GM23338 (cell line): ENCODE measurements at regions not wholly inside any gene's neighbourhood (a gene's known extent, or its start where the extent isn't known, plus 50 kb on each side); places are given as distances from the start of the nearest gene placed in this dataset.

Source experiments
- ATAC-seq: fragments of 200-7000 bp; cut with Tn5 transposase; 3 replicates; pipeline ENCODE4 v1.9.1; 2020
- DNase-seq: peaks from one replicate; pipeline ENCODE4 v3.0.0-alpha.2; 2015; ENCODE audit warnings: low spot score
- H2AFZ ChIP-seq: fragments of 200-600 bp; sonication (generic); 2 replicates; pipeline ENCODE4 v1.8.0; 2016; ENCODE audit warnings: antibody characterized with exemption, mild to moderate bottlenecking, moderate library complexity
- H3F3A ChIP-seq: fragments of 200-600 bp; sonication (generic); replicated peaks from 2 replicates; pipeline ENCODE4 v1.8.0; 2017; ENCODE audit warnings: antibody characterized with exemption, mixed run types, low read depth
- H3K27ac ChIP-seq: fragments of 200-600 bp; sonication (generic); 2 replicates; pipeline ENCODE4 v1.6.1; 2016; ENCODE audit warnings: low read depth
- H3K27me3 ChIP-seq: fragments of 200-600 bp; sonication (generic); 2 replicates; pipeline ENCODE4 v1.8.0; 2016; ENCODE audit warnings: mild to moderate bottlenecking, mixed run types, moderate library complexity; ENCODE audit not compliant: insufficient read depth
- H3K36me3 ChIP-seq: fragments of 200-600 bp; sonication (generic); 2 replicates; pipeline ENCODE4 v1.8.0; 2016; ENCODE audit warnings: mild to moderate bottlenecking; ENCODE audit not compliant: insufficient read depth
- H3K4me1 ChIP-seq: fragments of 200-600 bp; sonication (generic); 2 replicates; pipeline ENCODE4 v1.8.0; 2016; ENCODE audit warnings: mild to moderate bottlenecking, moderate library complexity; ENCODE audit not compliant: insufficient read depth
- H3K4me2 ChIP-seq: fragments of 200-600 bp; sonication (generic); 2 replicates; pipeline ENCODE4 v1.7.1; 2017; ENCODE audit warnings: mixed run types
- H3K4me3 ChIP-seq: fragments of 200-600 bp; sonication (generic); 2 replicates; pipeline ENCODE4 v1.6.1; 2016; ENCODE audit warnings: mixed run types
- H3K79me2 ChIP-seq: fragments of 200-600 bp; sonication (generic); replicated peaks from 2 replicates; pipeline ENCODE4 v1.8.0; 2017; ENCODE audit warnings: mild to moderate bottlenecking; ENCODE audit not compliant: insufficient read depth
- H3K9me2 ChIP-seq: fragments of 200-600 bp; sonication (generic); 2 replicates; pipeline ENCODE4 v1.8.0; 2017; ENCODE audit not compliant: insufficient read depth
- H4K20me1 ChIP-seq: fragments of 200-600 bp; sonication (generic); replicated peaks from 2 replicates; pipeline ENCODE4 v1.8.0; 2017; ENCODE audit warnings: mild to moderate bottlenecking; ENCODE audit not compliant: insufficient read depth
- H3K27ac Mint-ChIP-seq: 2 replicates; pipeline ENCODE4 v1.8.0; 2020; ENCODE audit warnings: inconsistent platforms, mild to moderate bottlenecking, moderate library complexity, mixed read lengths
- H3K27me3 Mint-ChIP-seq: 3 replicates; pipeline ENCODE4 v1.8.0; 2022; ENCODE audit warnings: low read depth, mild to moderate bottlenecking, moderate library complexity, mixed read lengths, inconsistent platforms; ENCODE audit not compliant: insufficient read depth, poor library complexity
- H3K36me3 Mint-ChIP-seq: 3 replicates; pipeline ENCODE4 v1.8.0; 2021; ENCODE audit warnings: low read depth, mild to moderate bottlenecking, inconsistent platforms, moderate library complexity, mixed read lengths
- H3K4me1 Mint-ChIP-seq: 3 replicates; pipeline ENCODE4 v1.8.0; 2020; ENCODE audit warnings: mild to moderate bottlenecking, inconsistent platforms, mixed read lengths
- H3K4me3 Mint-ChIP-seq: 3 replicates; pipeline ENCODE4 v1.8.0; 2021; ENCODE audit warnings: moderate library complexity, mild to moderate bottlenecking, inconsistent platforms, mixed read lengths
- H3K9me3 Mint-ChIP-seq: 3 replicates; pipeline ENCODE4 v1.8.0; 2020; ENCODE audit warnings: moderate library complexity, mild to moderate bottlenecking, inconsistent platforms, mixed read lengths
- CREB1 ChIP-seq: fragments of 250-450 bp; sonication (Bioruptor Pico); IDR thresholded peaks from 2 replicates; pipeline ENCODE4 v1.5.0; 2020; ENCODE audit warnings: low read depth, mild to moderate bottlenecking, moderate library complexity
- EZH2 ChIP-seq: fragments of 200-600 bp; sonication (generic); IDR thresholded peaks from one replicate; pipeline ENCODE4 v1.8.0; 2017; ENCODE audit warnings: antibody characterized with exemption, mild to moderate bottlenecking, low read depth; ENCODE audit not compliant: unreplicated experiment
- EZH2phosphoT487 ChIP-seq: fragments of 200-600 bp; sonication (generic); IDR thresholded peaks from one replicate; pipeline ENCODE4 v1.8.1; 2018; ENCODE audit warnings: antibody characterized with exemption; ENCODE audit not compliant: unreplicated experiment
- JUNB ChIP-seq: IDR thresholded peaks from one replicate; pipeline ENCODE4 v1.6.1; 2016; ENCODE audit warnings: antibody characterized with exemption; ENCODE audit not compliant: unreplicated experiment
- NANOG ChIP-seq: IDR thresholded peaks from 2 replicates; pipeline ENCODE4 v1.6.1; 2016; ENCODE audit warnings: antibody characterized with exemption, borderline replicate concordance
- POLR2AphosphoS5 ChIP-seq: IDR thresholded peaks from 2 replicates; pipeline ENCODE4 v1.6.1; 2016; ENCODE audit warnings: antibody characterized with exemption, low read depth
- STAT1 ChIP-seq: IDR thresholded peaks from one replicate; pipeline ENCODE4 v1.6.1; 2016; ENCODE audit warnings: antibody characterized with exemption; ENCODE audit not compliant: unreplicated experiment
- ZNF114 ChIP-seq: fragments of 250-450 bp; sonication (Bioruptor Pico); IDR thresholded peaks from 2 replicates; pipeline ENCODE4 v1.5.0; 2020; ENCODE audit warnings: mild to moderate bottlenecking, moderate library complexity
- ZNF331 ChIP-seq: fragments of 250-450 bp; sonication (Bioruptor Pico); IDR thresholded peaks from 2 replicates; pipeline ENCODE4 v1.5.0; 2020; ENCODE audit warnings: low read depth, mild to moderate bottlenecking, moderate library complexity
- TF ChIP-seq, protein P1 (sequence below), 2 experiments: fragments of 200-600 bp in 1 of 2; sonication (generic) in 1 of 2; conservative IDR thresholded peaks; 2 replicates each; pipeline versions ENCODE4 v1.5.1 to v1.6.1; 2016 to 2017; ENCODE audit warnings: antibody characterized with exemption in 2 of 2, low read depth in 2 of 2, mild to moderate bottlenecking in 2 of 2, moderate library complexity in 1 of 2
- TF ChIP-seq, protein P2 (sequence below): IDR thresholded peaks from one replicate; pipeline ENCODE4 v1.6.1; 2018; ENCODE audit warnings: antibody characterized with exemption; ENCODE audit not compliant: unreplicated experiment
- TF ChIP-seq, protein P3 (sequence below): IDR thresholded peaks from 2 replicates; pipeline ENCODE4 v1.6.1; 2016; ENCODE audit warnings: antibody characterized with exemption

DNA sequence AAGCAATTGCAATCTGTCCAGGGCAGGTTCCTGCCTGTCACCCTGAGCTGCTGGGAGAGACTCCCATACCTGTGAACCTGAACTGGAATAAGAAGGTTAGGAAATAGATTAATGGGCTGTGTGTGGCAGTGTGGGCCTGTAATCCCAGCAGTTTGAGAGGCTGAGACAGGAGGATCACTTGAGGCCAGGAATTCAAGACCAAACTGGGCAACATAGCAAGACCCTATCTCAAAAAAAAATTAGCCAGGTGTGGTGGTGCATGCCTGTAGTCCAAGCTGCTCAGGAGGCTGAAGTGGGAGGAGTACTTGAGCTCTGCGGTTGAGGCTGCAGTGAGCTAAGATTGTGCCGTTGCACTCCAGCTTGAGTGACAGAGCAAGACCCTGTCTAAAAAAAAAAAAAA, 127.7 kb upstream of the DSEL start:
- Histone ChIP-seq H3K4me3 (no peak overlapping the region), H3K79me2 (no peaks in the 10 kb centered on the region), H2AFZ (no peak overlapping the region), H3K27ac (no peak overlapping the region), H4K20me1 (no peaks in the 10 kb centered on the region), H3K4me2 (no peak overlapping the region), H3K27me3 (no peaks in the 10 kb centered on the region), H3K4me1 (no peaks in the 10 kb centered on the region), H3K9me2 (no peaks in the 10 kb centered on the region), H3F3A (no peaks in the 10 kb centered on the region), H3K36me3 (no peaks in the 10 kb centered on the region)
- ATAC-seq (no peak), DNase-seq (no peak)
- no peaks in the 10 kb centered on the region for H3K27me3 Mint-ChIP-seq
- peaks cover 5% of the 10 kb centered on the region; the same call in 1 of the 3 replicates for H3K36me3 Mint-ChIP-seq
- H3K4me1 Mint-ChIP-seq: peaks cover 4% of the 10 kb centered on the region
- H3K9me3 Mint-ChIP-seq: peaks cover 3% of the 10 kb centered on the region; the same call in 1 of the 3 replicates
- H3K27ac Mint-ChIP-seq: no peak overlapping the region
- TF ChIP-seq, protein P1, sequence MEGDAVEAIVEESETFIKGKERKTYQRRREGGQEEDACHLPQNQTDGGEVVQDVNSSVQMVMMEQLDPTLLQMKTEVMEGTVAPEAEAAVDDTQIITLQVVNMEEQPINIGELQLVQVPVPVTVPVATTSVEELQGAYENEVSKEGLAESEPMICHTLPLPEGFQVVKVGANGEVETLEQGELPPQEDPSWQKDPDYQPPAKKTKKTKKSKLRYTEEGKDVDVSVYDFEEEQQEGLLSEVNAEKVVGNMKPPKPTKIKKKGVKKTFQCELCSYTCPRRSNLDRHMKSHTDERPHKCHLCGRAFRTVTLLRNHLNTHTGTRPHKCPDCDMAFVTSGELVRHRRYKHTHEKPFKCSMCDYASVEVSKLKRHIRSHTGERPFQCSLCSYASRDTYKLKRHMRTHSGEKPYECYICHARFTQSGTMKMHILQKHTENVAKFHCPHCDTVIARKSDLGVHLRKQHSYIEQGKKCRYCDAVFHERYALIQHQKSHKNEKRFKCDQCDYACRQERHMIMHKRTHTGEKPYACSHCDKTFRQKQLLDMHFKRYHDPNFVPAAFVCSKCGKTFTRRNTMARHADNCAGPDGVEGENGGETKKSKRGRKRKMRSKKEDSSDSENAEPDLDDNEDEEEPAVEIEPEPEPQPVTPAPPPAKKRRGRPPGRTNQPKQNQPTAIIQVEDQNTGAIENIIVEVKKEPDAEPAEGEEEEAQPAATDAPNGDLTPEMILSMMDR (conservative IDR thresholded peaks at IDR 0.05; ENCODE audit: low read depth in 2 of 2): no peak
- no peak overlapping the region for H3K4me3 Mint-ChIP-seq

GRCh38 chr18:67639872-67640271, 123.4 kb upstream of the DSEL start:
- Mint-ChIP-seq H3K27me3 (peaks cover 3% of the 10 kb centered on the region), H3K4me1 (peaks cover 18% of the 10 kb centered on the region), H3K4me3 (no peak overlapping the region), H3K36me3 (no peaks in the 10 kb centered on the region; the same call in 2 of the 3 replicates), H3K27ac (no peak overlapping the region), H3K9me3 (no peaks in the 10 kb centered on the region; the same call in 1 of the 3 replicates)
- H3F3A ChIP-seq: no peaks in the 10 kb centered on the region
- H3K36me3 ChIP-seq: no peaks in the 10 kb centered on the region
- no peaks in the 10 kb centered on the region for H4K20me1 ChIP-seq
- H3K9me2 ChIP-seq: no peaks in the 10 kb centered on the region
- DNase-seq (no peak), ATAC-seq (no peak)
- H3K4me2 ChIP-seq: no peak overlapping the region
- no peaks in the 10 kb centered on the region for H3K79me2 ChIP-seq
- H3K27ac ChIP-seq: no peak overlapping the region
- H2AFZ ChIP-seq: no peak overlapping the region
- no peaks in the 10 kb centered on the region for H3K27me3 ChIP-seq
- H3K4me3 ChIP-seq: no peak overlapping the region
- H3K4me1 ChIP-seq: peaks cover 12% of the 10 kb centered on the region
- no peak for TF ChIP-seq POLR2AphosphoS5
- TF ChIP-seq STAT1: no peak
- no peak for TF ChIP-seq NANOG
- TF ChIP-seq, protein P2, sequence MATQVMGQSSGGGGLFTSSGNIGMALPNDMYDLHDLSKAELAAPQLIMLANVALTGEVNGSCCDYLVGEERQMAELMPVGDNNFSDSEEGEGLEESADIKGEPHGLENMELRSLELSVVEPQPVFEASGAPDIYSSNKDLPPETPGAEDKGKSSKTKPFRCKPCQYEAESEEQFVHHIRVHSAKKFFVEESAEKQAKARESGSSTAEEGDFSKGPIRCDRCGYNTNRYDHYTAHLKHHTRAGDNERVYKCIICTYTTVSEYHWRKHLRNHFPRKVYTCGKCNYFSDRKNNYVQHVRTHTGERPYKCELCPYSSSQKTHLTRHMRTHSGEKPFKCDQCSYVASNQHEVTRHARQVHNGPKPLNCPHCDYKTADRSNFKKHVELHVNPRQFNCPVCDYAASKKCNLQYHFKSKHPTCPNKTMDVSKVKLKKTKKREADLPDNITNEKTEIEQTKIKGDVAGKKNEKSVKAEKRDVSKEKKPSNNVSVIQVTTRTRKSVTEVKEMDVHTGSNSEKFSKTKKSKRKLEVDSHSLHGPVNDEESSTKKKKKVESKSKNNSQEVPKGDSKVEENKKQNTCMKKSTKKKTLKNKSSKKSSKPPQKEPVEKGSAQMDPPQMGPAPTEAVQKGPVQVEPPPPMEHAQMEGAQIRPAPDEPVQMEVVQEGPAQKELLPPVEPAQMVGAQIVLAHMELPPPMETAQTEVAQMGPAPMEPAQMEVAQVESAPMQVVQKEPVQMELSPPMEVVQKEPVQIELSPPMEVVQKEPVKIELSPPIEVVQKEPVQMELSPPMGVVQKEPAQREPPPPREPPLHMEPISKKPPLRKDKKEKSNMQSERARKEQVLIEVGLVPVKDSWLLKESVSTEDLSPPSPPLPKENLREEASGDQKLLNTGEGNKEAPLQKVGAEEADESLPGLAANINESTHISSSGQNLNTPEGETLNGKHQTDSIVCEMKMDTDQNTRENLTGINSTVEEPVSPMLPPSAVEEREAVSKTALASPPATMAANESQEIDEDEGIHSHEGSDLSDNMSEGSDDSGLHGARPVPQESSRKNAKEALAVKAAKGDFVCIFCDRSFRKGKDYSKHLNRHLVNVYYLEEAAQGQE: no peak
- no peak for TF ChIP-seq EZH2
- TF ChIP-seq ZNF114 (CRISPR knock-in tag): no peak
- TF ChIP-seq, protein P3, sequence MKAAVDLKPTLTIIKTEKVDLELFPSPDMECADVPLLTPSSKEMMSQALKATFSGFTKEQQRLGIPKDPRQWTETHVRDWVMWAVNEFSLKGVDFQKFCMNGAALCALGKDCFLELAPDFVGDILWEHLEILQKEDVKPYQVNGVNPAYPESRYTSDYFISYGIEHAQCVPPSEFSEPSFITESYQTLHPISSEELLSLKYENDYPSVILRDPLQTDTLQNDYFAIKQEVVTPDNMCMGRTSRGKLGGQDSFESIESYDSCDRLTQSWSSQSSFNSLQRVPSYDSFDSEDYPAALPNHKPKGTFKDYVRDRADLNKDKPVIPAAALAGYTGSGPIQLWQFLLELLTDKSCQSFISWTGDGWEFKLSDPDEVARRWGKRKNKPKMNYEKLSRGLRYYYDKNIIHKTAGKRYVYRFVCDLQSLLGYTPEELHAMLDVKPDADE: no peak
- TF ChIP-seq, protein P1 (conservative IDR thresholded peaks at IDR 0.05; ENCODE audit: low read depth in 2 of 2): no peak
- no peak for TF ChIP-seq ZNF331
- TF ChIP-seq EZH2phosphoT487: no peak
- TF ChIP-seq CREB1 (CRISPR knock-in tag): no peak
- TF ChIP-seq JUNB: no peak
